IMR-90 (cell line): ENCODE measurements at regions not wholly inside any gene's neighbourhood (a gene's known extent, or its start where the extent isn't known, plus 50 kb on each side); places are given as distances from the start of the nearest gene placed in this dataset.

Experiments
- ATAC-seq: fragments of 200-7000 bp; cut with Tn5 transposase; 2 replicates; pipeline ENCODE4 v1.9.1; 2020; ENCODE audit warnings: low read depth, mild to moderate bottlenecking, moderate library complexity
- BruUV-seq: library from RNA; stranded (reverse); fragments of 400-500 nt; replicated peaks from 2 replicates; lab custom pipeline; 2021; lab: Mats Ljungman, UMichigan
- CTCF ChIA-PET: fragments of 300-600 bp; formaldehyde crosslinking; extraction: SDS; loops from one replicate; lab custom pipeline; 2021; ENCODE audit warnings: antibody characterized with exemption; lab: Yijun Ruan, JAX
- POLR2A ChIA-PET: fragments of 300-600 bp; sonication (Branson Sonifier 250); formaldehyde crosslinking; loops from one replicate; lab custom pipeline; 2022; ENCODE audit warnings: antibody characterized with exemption; ENCODE audit not compliant: unreplicated experiment; lab: Charles Lee
- DNase-seq: peaks from one replicate; pipeline ENCODE4 v3.0.0; 2013
- H2AFZ ChIP-seq: replicated peaks from 2 replicates; pipeline ENCODE3; 2013; ENCODE audit warnings: low read length, mild to moderate bottlenecking; ENCODE audit not compliant: poor library complexity
- H2AK5ac ChIP-seq: 2 replicates; pipeline ENCODE4 v1.6.1; 2013; ENCODE audit warnings: low read depth, low read length, inconsistent platforms
- H2AK9ac ChIP-seq: replicated peaks from 2 replicates; pipeline ENCODE3; 2013; ENCODE audit warnings: mild to moderate bottlenecking, low read depth, low read length, moderate library complexity; ENCODE audit not compliant: poor library complexity
- H2BK120ac ChIP-seq: 2 replicates; pipeline ENCODE4 v1.6.1; 2013; ENCODE audit warnings: low read depth, low read length, inconsistent platforms
- H2BK15ac ChIP-seq: 3 replicates; pipeline ENCODE4 v1.6.1; 2013; ENCODE audit warnings: low read depth, low read length, inconsistent platforms
- H2BK20ac ChIP-seq: 2 replicates; pipeline ENCODE4 v1.6.1; 2013; ENCODE audit warnings: low read depth, mild to moderate bottlenecking, inconsistent platforms, low read length, moderate library complexity
- H2BK5ac ChIP-seq: 2 replicates; pipeline ENCODE4 v1.6.1; 2013; ENCODE audit warnings: mild to moderate bottlenecking, low read depth, low read length, inconsistent platforms; ENCODE audit not compliant: poor library complexity, severe bottlenecking
- H3K14ac ChIP-seq: replicated peaks from 2 replicates; pipeline ENCODE4 v1.6.1; 2013; ENCODE audit warnings: low read depth, low read length, inconsistent platforms
- H3K18ac ChIP-seq: 2 replicates; pipeline ENCODE4 v1.6.1; 2013; ENCODE audit warnings: low read depth, low read length, control low read depth
- H3K23ac ChIP-seq: 2 replicates; pipeline ENCODE4 v1.6.1; 2013; ENCODE audit warnings: low read depth, low read length, inconsistent platforms
- H3K27ac ChIP-seq: 2 replicates; pipeline ENCODE4 v1.5.1; 2013; ENCODE audit warnings: mild to moderate bottlenecking, control low read depth, low read length; ENCODE audit not compliant: insufficient read depth
- H3K27me3 ChIP-seq: 2 replicates; pipeline ENCODE4 v1.6.1; 2013; ENCODE audit warnings: low read length; ENCODE audit not compliant: control insufficient read depth, insufficient read depth
- H3K36me3 ChIP-seq: 2 replicates; pipeline ENCODE4 v1.6.1; 2013; ENCODE audit warnings: low read length, mixed read lengths; ENCODE audit not compliant: control insufficient read depth, insufficient read depth
- H3K4ac ChIP-seq: 2 replicates; pipeline ENCODE4 v1.6.1; 2013; ENCODE audit warnings: low read depth, low read length, inconsistent platforms
- H3K4me1 ChIP-seq: 2 replicates; pipeline ENCODE4 v1.6.1; 2013; ENCODE audit warnings: low read length, mixed read lengths; ENCODE audit not compliant: control insufficient read depth, insufficient read depth
- H3K4me2 ChIP-seq: 2 replicates; pipeline ENCODE4 v1.6.1; 2013; ENCODE audit warnings: low read depth, mild to moderate bottlenecking, control low read depth, low read length, moderate library complexity
- H3K4me3 ChIP-seq: 2 replicates; pipeline ENCODE4 v1.5.1; 2013; ENCODE audit warnings: low read depth, mild to moderate bottlenecking, control low read depth, low read length, moderate library complexity; ENCODE audit not compliant: insufficient read depth
- H3K56ac ChIP-seq: 2 replicates; pipeline ENCODE4 v1.6.1; 2013; ENCODE audit warnings: low read length, inconsistent platforms; ENCODE audit not compliant: insufficient read depth; ENCODE audit errors: extremely low read depth
- H3K79me1 ChIP-seq, 2 experiments: 2 replicates each; pipeline ENCODE4 v1.6.1; 2013; ENCODE audit warnings: low read length in 2 of 2, inconsistent platforms in 1 of 2, low read depth in 1 of 2
- H3K9ac ChIP-seq: 2 replicates; pipeline ENCODE4 v1.6.1; 2013; ENCODE audit warnings: low read depth, low read length, control low read depth
- H3K9me1 ChIP-seq: 2 replicates; pipeline ENCODE4 v1.6.1; 2013; ENCODE audit warnings: low read length, inconsistent platforms; ENCODE audit not compliant: insufficient read depth
- H3K9me3 ChIP-seq: 2 replicates; pipeline ENCODE4 v1.6.1; 2013; ENCODE audit warnings: low read length; ENCODE audit not compliant: control insufficient read depth, insufficient read depth
- H4K20me1 ChIP-seq: 2 replicates; pipeline ENCODE4 v1.6.1; 2013; ENCODE audit warnings: low read length, inconsistent platforms; ENCODE audit not compliant: insufficient read depth
- H4K5ac ChIP-seq: 2 replicates; pipeline ENCODE4 v1.6.1; 2013; ENCODE audit warnings: mild to moderate bottlenecking, low read depth, low read length, control low read depth
- H4K8ac ChIP-seq, 2 experiments: 2 replicates each; pipeline ENCODE4 v1.6.1; 2013; ENCODE audit warnings: low read depth in 2 of 2, low read length in 2 of 2, control low read depth in 1 of 2, inconsistent platforms in 1 of 2
- H4K91ac ChIP-seq: 2 replicates; pipeline ENCODE4 v1.6.1; 2013; ENCODE audit warnings: low read depth, low read length, inconsistent platforms; ENCODE audit not compliant: insufficient read depth
- CTCF ChIP-seq: conservative IDR thresholded peaks from 2 replicates; pipeline ENCODE4 v1.5.1; 2012; ENCODE audit warnings: mild to moderate bottlenecking, low read depth, low read length, improper control_type of control experiment
- ELK1 ChIP-seq: fragments of 150-350 bp; IDR thresholded peaks from 2 replicates; pipeline ENCODE4 v1.6.1; 2016; ENCODE audit warnings: low read depth, mild to moderate bottlenecking, low read length, moderate library complexity, borderline replicate concordance
- FOS ChIP-seq: fragments of 150-350 bp; IDR thresholded peaks from 2 replicates; pipeline ENCODE4 v1.6.1; 2016; ENCODE audit warnings: low read depth, low read length
- SMC3 ChIP-seq: fragments of 150-350 bp; IDR thresholded peaks from 2 replicates; pipeline ENCODE4 v1.6.1; 2016; ENCODE audit warnings: low read depth, mild to moderate bottlenecking, antibody characterized with exemption, low read length, moderate library complexity
- WGBS, 2 experiments: methylation state at CpG; one replicate each; pipeline versions ENCODE4 v1.1.5 to v1.1.7; 2013; ENCODE audit warnings: missing lambda C conversion rate in 2 of 2; ENCODE audit not compliant: insufficient read length in 1 of 2; ENCODE audit errors: extremely low coverage in 2 of 2; 5-methylcytosine and 5-hydroxymethylcytosine counted together
- dilution Hi-C: fragments of 300-500 bp; cut with HindIII; formaldehyde crosslinking; loops from one replicate; pipeline ENCODE4 v1.14.3; 2018; ENCODE audit warnings: low sequenced_read_pairs; ENCODE audit not compliant: unreplicated experiment
- in situ Hi-C: fragments of 300-500 bp; cut with MboI; formaldehyde crosslinking; loops from 3 replicates; pipeline ENCODE4 v1.14.3; 2019; ENCODE audit warnings: low sequenced_read_pairs, inconsistent platforms, mixed read lengths
- intact Hi-C: fragments of 100-400 bp; cut with micrococcal nuclease; formaldehyde crosslinking; loops from 2 replicates; pipeline ENCODE4 v1.10.0; 2022

- no peak overlapping the region for H3K14ac ChIP-seq
- no peak overlapping the region for H3K23ac ChIP-seq
- H2AK9ac ChIP-seq, result no peak overlapping the region
- no peak overlapping the region for H3K4me3 ChIP-seq
- no peak overlapping the region for H2AK5ac ChIP-seq
- H3K4me1 ChIP-seq, result no peaks in the 10 kb centered on the region
- no peak for TF ChIP-seq CTCF
- no peak for TF ChIP-seq SMC3
- no peak for TF ChIP-seq ELK1
- TF ChIP-seq FOS, result no peak
- no peak overlapping the region for H3K56ac ChIP-seq
- no peak overlapping the region for H2BK15ac ChIP-seq
- H3K27me3 ChIP-seq, result no peaks in the 10 kb centered on the region
- no peaks in the 10 kb centered on the region for H3K79me1 ChIP-seq
- H2BK120ac ChIP-seq, result no peak overlapping the region
- no peak overlapping the region for H3K9ac ChIP-seq
- H3K27ac ChIP-seq, result no peak overlapping the region
- ChIA-PET CTCF (interaction anchor here (0.7 kb wide), 1 partner anchor 14 kb away, joined by 3 read pairs; no protein-coding TSS in a partner anchor), POLR2A (no interaction called here)
- H2AFZ ChIP-seq, result no peak overlapping the region
- H3K9me1 ChIP-seq, result no peaks in the 10 kb centered on the region
- no peak overlapping the region for H3K4me2 ChIP-seq
- H4K91ac ChIP-seq, result no peak overlapping the region
- no peak overlapping the region for H2BK20ac ChIP-seq
- H4K20me1 ChIP-seq, result no peaks in the 10 kb centered on the region
- no TSS peak for BruUV-seq
- no peak overlapping the region for H4K8ac ChIP-seq
- no peak overlapping the region for H3K4ac ChIP-seq
- no peaks in the 10 kb centered on the region for H3K36me3 ChIP-seq
- ATAC-seq, result no peak
- WGBS, 2 experiments, result no CpG with 5 or more reads among the region's 5 CpGs
- H4K5ac ChIP-seq, result no peak overlapping the region
- no peaks in the 10 kb centered on the region for H3K9me3 ChIP-seq
- dilution Hi-C loops, result no loop called here
- intact Hi-C loops, result no loop called here
- H3K18ac ChIP-seq, result no peak overlapping the region
- no peak for DNase-seq
- no peak overlapping the region for H2BK5ac ChIP-seq
- in situ Hi-C loops, result no loop called here
Measured at GRCh38 chr2:145909175-145909755, 1389.3 kb upstream of the ZEB2 start.
